Esophagus squamous epithelium (tissue), 5 donors: ENCODE measurements at regions not wholly inside any gene's neighbourhood (a gene's known extent, or its start where the extent isn't known, plus 50 kb on each side); places are given as distances from the start of the nearest gene placed in this dataset.

Source experiments
- DNase-seq: peaks from one replicate; lab custom pipeline; 2025; lab: John Stamatoyannopoulos, UW
- H3K27ac ChIP-seq, 4 donors: fragments of 200-600 bp; sonication (generic); one replicate each; pipeline ENCODE4 v1.5.1; 2016 to 2019; ENCODE audit warnings: mild to moderate bottlenecking in 1 of 4
- H3K27me3 ChIP-seq, 4 donors: fragments of 200-600 bp; sonication (generic); 1 replicate in 3 of 4; 2 replicates in 1 of 4; pipeline versions ENCODE4 v1.5.1 to v1.6.0; 2017 to 2021; ENCODE audit warnings: antibody characterized with exemption in 1 of 4
- H3K36me3 ChIP-seq, 3 donors: fragments of 200-600 bp; sonication (generic); one replicate each; pipeline ENCODE4 v1.5.1; 2016 to 2019
- H3K4me1 ChIP-seq, 3 donors: fragments of 200-600 bp; sonication (generic); one replicate each; pipeline ENCODE4 v1.5.1; 2017 to 2019
- H3K4me3 ChIP-seq, 4 donors: fragments of 200-600 bp; sonication (generic); 1 replicate in 3 of 4; 2 replicates in 1 of 4; pipeline ENCODE4 v1.5.1; 2016 to 2019; ENCODE audit warnings: mild to moderate bottlenecking in 2 of 4, moderate library complexity in 1 of 4
- H3K9me3 ChIP-seq, 3 donors: fragments of 200-600 bp; sonication (generic); one replicate each; pipeline ENCODE4 v1.5.1; 2016 to 2019
- POLR2A ChIP-seq, 4 donors: fragments of 450-650 bp; IDR thresholded peaks; one replicate each; pipeline ENCODE4 v1.6.1; 2017; ENCODE audit warnings: antibody characterized with exemption in 4 of 4, mild to moderate bottlenecking in 4 of 4, moderate library complexity in 3 of 4
- WGBS, 2 donors: methylation state at CpG; one replicate each; pipeline ENCODE4 v1.1.5; 2018; 5-methylcytosine and 5-hydroxymethylcytosine counted together
- intact Hi-C: fragments of 100-400 bp; cut with DNase I; formaldehyde crosslinking; loops from one replicate; pipeline ENCODE4 v1.15.0; 2022
- TF ChIP-seq, protein P1 (sequence below), 6 experiments: fragments of 450-650 bp in 4 of 6; fragments of 200-600 bp in 2 of 6; sonication (generic) in 2 of 6; IDR thresholded peaks; one replicate each; pipeline ENCODE4 v1.5.1; 2016 to 2019; ENCODE audit warnings: antibody characterized with exemption in 6 of 6, mild to moderate bottlenecking in 4 of 6, moderate library complexity in 4 of 6
- donor health status: DM: yes; HTN: yes; CAD: no.

DNA sequence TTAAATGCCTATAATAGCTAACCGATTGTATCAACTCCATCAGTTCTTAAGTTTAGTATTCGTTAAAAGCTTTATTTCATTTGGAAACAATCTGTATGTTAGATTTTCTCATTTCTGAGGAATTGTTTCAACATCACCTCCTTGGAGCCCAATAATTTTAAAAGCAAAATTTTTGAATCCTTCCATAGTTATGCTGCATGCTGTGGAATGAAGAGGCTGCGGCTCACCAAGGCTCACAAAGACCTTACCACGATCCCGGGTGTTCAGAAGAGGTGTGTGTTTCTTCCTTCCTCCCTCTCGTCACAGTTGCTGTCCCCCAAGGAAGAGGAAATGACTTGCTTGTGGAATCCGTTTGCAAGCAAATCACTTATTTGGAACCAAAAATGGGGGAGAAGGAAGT, 143.8 kb downstream of the FGF1 start:
- WGBS, 2 donors = 65 to 82% methylated on average over 7 of the region's 7 CpGs
- TF ChIP-seq, protein P1, sequence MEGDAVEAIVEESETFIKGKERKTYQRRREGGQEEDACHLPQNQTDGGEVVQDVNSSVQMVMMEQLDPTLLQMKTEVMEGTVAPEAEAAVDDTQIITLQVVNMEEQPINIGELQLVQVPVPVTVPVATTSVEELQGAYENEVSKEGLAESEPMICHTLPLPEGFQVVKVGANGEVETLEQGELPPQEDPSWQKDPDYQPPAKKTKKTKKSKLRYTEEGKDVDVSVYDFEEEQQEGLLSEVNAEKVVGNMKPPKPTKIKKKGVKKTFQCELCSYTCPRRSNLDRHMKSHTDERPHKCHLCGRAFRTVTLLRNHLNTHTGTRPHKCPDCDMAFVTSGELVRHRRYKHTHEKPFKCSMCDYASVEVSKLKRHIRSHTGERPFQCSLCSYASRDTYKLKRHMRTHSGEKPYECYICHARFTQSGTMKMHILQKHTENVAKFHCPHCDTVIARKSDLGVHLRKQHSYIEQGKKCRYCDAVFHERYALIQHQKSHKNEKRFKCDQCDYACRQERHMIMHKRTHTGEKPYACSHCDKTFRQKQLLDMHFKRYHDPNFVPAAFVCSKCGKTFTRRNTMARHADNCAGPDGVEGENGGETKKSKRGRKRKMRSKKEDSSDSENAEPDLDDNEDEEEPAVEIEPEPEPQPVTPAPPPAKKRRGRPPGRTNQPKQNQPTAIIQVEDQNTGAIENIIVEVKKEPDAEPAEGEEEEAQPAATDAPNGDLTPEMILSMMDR (IDR thresholded peaks at IDR 0.05) = no peak
- no peak for TF ChIP-seq POLR2A (IDR thresholded peaks at IDR 0.05)
- H3K4me1 ChIP-seq = peaks cover 6 to 17% (median 8%) of the 10 kb centered on the region in 3 donors
- no peaks in the 10 kb centered on the region for H3K9me3 ChIP-seq
- intact Hi-C loops = no loop called here
- H3K4me3 ChIP-seq = no peak overlapping the region
- H3K36me3 ChIP-seq = no peaks in the 10 kb centered on the region
- H3K27ac ChIP-seq = peak overlapping the region in 3 of 4 donors; percentile 8 to 59 (median 59)
- H3K27me3 ChIP-seq = peaks cover 0 to 7% (median 0%) of the 10 kb centered on the region in 4 donors
- no peak for DNase-seq

DNA sequence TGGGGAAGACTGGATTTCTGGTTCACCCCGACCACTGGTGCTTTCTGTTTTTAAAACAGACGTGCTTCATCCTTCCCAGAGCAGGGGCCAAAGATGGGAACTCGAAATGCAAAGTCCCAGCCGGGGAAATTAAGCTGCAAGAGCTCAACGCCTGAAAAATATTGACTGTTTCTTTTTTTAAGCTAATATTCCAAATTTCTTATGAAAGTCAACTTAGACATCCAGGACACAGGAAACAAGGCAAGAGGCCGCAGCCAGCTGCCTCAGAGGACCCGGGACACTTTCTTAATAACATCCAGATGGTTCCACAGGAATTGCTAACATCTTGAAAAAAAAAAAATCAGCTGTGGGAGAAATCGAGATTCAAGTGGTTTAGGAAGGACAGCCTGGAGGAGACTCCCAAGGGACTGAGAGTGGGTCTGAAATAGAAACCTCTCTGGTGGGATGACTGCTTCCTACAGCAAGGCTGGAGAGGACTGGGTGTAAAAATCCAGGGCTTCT, 144.9 kb downstream of the FGF1 start:
- WGBS, 2 donors = 60 to 68% methylated on average over 8 of the region's 8 CpGs
- intact Hi-C loops = no loop called here
- Histone ChIP-seq H3K4me1 (peaks cover 6 to 17% (median 8%) of the 10 kb centered on the region in 3 donors), H3K9me3 (no peaks in the 10 kb centered on the region), H3K27me3 (peaks cover 0 to 7% (median 0%) of the 10 kb centered on the region in 4 donors), H3K36me3 (no peaks in the 10 kb centered on the region), H3K4me3 (no peak overlapping the region), H3K27ac (peak overlapping the region in 2 of 4 donors; percentile 44)
- DNase-seq = no peak
- no peak for TF ChIP-seq POLR2A (IDR thresholded peaks at IDR 0.05)
- TF ChIP-seq, protein P1 (IDR thresholded peaks at IDR 0.05) = no peak

DNA sequence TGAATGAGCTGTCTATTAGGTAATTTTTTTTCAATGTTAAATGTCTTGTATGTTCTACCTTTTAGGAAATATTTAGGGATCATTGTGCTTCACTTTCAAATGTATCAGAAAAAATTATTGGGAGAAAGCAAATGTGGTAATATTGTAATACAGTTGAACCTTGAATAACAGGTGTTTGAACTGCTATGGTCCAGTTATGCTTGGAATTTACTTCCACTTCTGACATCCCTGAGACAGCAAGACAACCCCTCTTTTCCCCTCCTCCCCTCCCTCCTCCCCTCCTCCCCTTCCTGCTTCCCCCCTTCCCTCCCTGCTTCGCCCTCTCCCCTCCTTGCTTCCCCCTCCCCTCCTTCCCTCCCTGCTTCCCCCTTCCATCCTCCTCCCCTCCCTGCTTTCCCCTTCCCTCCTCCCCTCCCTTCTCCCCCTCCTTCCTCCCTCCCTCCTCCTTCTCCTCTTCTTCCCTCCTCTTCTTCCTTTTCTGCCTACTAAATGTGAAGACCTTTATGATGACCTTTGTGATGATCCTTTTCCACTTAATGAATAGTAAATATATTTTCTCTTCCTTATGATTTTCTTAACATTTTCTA, 146.6 kb downstream of the FGF1 start:
- H3K4me3 ChIP-seq = no peak overlapping the region
- peaks cover 0 to 11% (median 0%) of the 10 kb centered on the region in 3 donors for H3K9me3 ChIP-seq
- no peak overlapping the region for H3K27ac ChIP-seq
- intact Hi-C loops = no loop called here
- WGBS, 2 donors = 40% methylated on average over 1 of the region's 1 CpG; no CpG with 5 or more reads in 1 of the 2 donors
- DNase-seq = no peak
- H3K27me3 ChIP-seq = peaks cover 0 to 7% (median 0%) of the 10 kb centered on the region in 4 donors
- peaks cover 6 to 17% (median 8%) of the 10 kb centered on the region in 3 donors for H3K4me1 ChIP-seq
- no peak for TF ChIP-seq POLR2A (IDR thresholded peaks at IDR 0.05)
- TF ChIP-seq, protein P1 (IDR thresholded peaks at IDR 0.05) = no peak
- H3K36me3 ChIP-seq = no peaks in the 10 kb centered on the region

DNA sequence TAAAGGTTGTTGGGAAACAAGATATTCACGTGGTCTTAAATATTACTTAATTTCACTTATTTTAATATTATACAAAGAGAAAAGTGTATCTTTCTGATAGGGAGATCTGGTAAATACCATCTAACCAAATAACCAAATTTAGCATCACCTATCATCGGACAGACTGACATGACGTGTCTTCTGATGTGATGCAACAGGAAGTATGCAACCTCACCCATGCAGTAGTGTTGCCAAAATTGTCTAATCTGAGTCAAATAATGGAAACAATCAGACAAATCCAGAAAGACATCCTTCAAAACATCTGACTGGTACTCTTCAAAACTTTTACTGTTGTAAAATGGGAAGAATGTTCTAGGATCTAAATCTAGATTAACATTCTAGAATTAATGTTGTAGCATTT, 148.0 kb downstream of the FGF1 start:
- no peaks in the 10 kb centered on the region for H3K36me3 ChIP-seq
- no peak for TF ChIP-seq POLR2A (IDR thresholded peaks at IDR 0.05)
- peaks cover 0 to 11% (median 0%) of the 10 kb centered on the region in 3 donors for H3K9me3 ChIP-seq
- no peak overlapping the region for H3K4me3 ChIP-seq
- H3K4me1 ChIP-seq = peaks cover 6 to 17% (median 8%) of the 10 kb centered on the region in 3 donors
- WGBS, 2 donors = 33 to 49% methylated on average over 3 of the region's 3 CpGs
- peaks cover 0 to 7% (median 0%) of the 10 kb centered on the region in 4 donors for H3K27me3 ChIP-seq
- DNase-seq = no peak
- H3K27ac ChIP-seq = no peak overlapping the region
- intact Hi-C loops = no loop called here

DNA sequence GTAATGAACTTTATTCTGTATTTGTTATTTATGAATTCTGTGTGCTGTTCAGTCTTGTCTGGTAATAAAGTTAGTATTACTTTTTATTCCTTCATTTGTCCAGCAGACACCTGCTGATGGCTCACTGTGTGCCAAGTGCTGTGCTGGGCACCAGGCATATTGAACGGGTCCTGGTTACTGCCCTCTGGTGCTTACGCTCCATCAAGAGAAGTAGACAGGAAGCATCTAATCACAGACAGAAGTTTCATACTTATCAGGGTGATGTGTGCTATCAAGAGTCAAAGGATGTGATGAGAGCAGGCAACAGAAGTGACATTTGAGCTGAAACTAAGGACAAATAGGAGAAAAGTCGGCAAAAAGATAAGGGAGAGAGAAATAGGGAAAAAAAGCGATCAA, 153.1 kb downstream of the FGF1 start:
- TF ChIP-seq, protein P1 (IDR thresholded peaks at IDR 0.05) = no peak
- TF ChIP-seq POLR2A (IDR thresholded peaks at IDR 0.05) = no peak
- H3K4me3 ChIP-seq = no peak overlapping the region
- H3K9me3 ChIP-seq = peaks cover 0 to 11% (median 0%) of the 10 kb centered on the region in 3 donors
- 87 to 89% methylated on average over 3 to 4 of the region's 4 CpGs for WGBS, 2 donors
- no peak overlapping the region for H3K27ac ChIP-seq
- no peak for DNase-seq
- no peaks in the 10 kb centered on the region for H3K36me3 ChIP-seq
- H3K4me1 ChIP-seq = peaks cover 0 to 8% (median 0%) of the 10 kb centered on the region in 3 donors
- intact Hi-C loops = no loop called here
- no peaks in the 10 kb centered on the region for H3K27me3 ChIP-seq
